HS-5 (cell line): ENCODE measurements at regions not wholly inside any gene's neighbourhood (a gene's known extent, or its start where the extent isn't known, plus 50 kb on each side); places are given as distances from the start of the nearest gene placed in this dataset.
"Not testable (repeated sequence)": the region's sequence is repeated elsewhere in the genome, so short reads cannot be mapped to it uniquely, and the experiment has no call there.

Experiments
- DNase-seq: peaks from one replicate; pipeline ENCODE4 v3.0.0-alpha.2; 2012; ENCODE audit warnings: low read depth

DNA sequence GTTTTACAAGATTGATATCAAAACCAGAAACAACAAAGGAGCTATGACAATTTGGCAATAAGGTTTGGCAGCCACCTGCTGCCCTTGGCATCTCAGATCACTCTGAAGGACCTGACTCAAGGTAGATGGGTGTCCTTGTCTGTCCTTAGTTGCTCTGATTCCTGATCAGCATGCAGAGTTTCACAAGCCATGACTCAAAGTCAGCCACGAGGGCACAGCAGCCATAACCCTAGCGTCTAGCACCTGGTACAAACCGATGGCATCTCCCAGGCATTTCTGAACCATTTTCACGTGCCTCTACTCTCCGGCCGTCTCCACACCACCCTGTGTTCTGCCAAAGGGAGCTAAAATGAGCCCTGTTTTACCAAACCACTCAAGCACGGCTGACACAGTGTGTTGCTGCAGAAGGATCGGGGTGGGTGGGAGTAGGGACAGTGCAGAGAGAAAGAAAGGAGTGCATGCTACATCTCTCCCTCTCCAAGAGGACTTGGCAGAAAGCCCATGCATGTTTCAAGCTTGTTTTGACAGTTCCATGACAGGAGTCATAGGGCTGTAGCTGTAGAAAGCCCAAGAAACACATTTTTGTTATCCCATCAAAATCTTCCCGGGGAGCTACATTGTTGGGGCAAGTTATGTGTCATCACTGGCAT, 297.3 kb downstream of the ABCC12 start:
- DNase-seq = no peak

DNA sequence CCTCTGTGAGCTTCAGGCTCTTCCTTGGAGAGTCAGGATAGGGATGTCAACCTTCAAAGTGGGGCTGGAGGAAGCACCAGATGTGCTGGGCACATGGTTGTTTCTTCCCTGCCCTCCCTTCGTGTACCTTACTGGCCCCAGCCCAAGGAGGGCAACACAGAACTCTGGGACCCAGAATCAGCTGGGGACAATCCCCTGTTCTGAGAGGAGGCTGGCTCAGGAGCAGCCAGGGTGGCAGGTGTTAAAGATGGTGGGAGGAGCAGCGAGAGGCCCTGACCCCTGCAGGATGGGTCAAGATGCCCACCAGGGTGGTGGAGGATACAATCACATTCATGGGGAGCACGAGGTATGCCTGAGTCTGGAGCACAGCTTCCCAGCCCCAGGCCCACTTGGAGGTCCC, 300.4 kb downstream of the ABCC12 start:
- no peak for DNase-seq

DNA sequence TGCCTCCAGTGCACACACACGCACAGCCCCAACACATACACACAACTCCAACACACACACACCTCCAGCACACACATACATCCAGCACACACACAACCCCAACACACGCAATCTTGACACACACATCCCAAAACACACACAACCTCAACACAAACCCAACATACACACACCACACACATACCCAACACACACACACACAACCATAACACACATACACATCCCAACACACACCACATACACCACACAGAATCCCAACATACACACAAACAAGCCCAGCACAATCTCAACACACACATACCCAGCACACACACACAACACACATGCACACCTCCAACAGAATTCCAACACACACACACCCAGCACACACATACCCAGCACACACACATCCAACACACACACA, 301.1 kb downstream of the ABCC12 start:
- DNase-seq = no peak

DNA sequence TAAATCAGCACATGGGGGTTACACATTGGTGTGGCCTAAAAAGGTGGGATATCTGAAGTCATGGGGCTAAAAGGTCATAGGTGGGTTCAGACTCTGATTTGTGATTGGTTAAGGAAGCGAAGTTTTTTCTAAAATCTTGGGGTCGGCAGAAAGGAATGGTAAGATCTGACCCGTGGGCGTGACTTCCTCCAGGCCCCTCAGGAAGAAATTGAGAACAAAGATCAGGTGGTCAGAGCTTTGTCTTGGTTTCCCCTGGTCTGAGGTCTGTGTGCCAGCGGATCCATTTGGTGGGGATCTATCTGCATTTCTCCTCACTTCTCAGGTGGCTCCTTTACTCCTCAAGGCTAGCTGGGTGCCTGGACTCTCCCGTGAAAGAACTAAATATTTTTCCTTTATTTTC, 302.8 kb downstream of the ABCC12 start:
- DNase-seq = no peak

DNA sequence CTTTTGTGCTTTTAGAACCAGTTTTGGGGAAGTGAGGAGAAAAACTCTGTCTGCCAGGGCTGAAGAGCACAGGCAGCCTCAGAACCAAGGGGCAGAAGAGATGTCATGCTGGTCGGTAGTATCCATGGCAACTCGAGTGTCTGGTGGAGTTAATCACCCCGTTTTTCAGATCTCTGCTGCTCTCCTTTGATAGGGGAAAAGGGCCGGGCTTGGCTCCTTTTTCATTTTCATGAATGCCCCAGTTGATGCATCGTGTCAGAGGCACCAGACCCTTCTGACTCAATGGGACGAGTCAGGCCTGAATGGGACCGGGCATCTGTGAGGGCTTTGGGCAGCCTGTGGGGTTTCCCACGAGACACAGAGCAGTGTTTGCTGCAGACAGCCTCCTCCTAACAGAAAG, 304.6 kb downstream of the ABCC12 start:
- no peak for DNase-seq

DNA sequence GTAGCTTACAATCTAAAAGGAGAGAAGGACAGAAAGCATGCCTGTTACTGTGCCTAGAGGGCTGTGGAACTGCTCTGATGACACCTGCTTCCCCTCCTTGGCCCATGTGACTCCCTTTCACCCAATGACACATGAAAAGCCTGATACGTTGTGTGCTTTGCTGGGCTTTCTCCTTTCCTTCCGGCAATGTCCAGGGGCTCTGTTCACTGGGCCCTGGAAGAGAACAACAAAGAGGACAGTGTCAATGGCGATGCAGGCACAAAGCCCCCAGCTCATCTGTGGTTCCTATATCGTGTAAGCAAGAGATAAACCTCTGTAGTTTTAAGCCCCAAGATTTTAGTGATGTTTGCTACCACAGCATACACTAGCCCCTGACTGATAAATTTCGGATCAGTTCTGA, 306.1 kb downstream of the ABCC12 start:
- DNase-seq = no peak

DNA sequence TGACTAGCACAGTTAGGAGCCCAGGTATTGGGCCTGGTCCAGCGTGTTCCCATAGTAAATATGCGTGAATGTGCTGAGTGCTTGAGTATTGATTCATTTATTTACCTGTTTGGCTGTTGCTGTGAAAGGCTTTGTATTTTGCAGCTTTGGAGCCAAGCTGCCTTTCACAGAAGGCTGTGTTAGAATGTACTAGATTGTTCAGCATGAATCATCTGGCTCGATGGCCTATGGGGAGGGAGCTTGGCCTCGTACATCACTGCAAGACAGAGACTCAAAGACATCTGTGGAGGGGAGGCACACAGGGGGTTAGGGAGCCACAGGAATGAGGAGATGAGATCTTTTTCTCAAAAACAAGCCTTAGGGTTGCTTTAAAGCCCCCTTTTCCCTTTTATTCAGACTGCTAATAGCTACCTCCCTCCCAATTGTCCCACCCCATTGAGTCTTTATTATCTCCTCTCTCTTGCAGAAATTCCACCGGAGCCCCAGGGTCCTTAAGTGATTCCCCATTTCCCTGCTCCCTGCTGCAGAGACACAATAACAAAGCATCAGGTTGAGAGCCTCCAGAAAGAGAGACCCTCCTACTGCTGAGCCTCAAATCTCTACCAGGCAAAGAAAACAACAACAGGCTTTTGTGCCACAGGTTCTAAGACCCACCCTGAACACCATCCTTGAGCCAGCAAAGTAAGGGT, 307.2 kb downstream of the ABCC12 start:
- no peak for DNase-seq

DNA sequence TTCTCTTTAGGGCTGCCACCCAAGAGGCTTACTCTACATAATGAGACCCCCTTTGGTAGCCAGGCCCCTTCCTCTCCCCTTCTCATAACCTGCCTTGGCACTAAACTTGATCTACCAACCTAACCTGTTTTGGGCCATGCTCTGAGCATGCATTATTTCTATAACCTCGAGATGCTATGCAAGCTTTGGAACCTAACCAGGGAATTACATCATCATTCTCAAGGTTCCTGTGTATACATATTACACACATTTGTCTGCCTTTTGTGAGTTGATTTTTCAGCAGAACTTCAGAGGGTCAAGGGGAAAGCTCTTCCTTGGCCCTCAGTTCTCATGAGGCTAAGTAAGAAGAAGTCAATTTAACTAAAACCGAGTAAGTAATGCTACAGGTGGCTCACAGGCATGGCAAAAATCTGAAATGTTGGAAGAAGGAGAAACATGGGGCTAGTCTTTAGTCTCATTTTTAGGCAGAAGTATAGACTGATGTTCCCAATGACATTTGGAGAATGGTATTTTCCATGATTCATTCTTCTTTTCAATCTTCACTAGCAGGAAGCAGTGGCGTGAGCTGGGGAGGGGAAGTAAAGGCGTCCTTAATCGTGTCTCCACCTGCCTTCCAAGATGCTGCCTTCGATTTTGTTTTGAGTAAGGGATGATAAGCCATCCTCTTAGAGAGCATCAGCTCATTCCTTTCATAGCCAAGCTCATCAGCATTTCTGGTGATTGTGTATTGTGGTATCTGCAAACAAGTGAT, 308.4 kb downstream of the ABCC12 start:
- DNase-seq = no peak

DNA sequence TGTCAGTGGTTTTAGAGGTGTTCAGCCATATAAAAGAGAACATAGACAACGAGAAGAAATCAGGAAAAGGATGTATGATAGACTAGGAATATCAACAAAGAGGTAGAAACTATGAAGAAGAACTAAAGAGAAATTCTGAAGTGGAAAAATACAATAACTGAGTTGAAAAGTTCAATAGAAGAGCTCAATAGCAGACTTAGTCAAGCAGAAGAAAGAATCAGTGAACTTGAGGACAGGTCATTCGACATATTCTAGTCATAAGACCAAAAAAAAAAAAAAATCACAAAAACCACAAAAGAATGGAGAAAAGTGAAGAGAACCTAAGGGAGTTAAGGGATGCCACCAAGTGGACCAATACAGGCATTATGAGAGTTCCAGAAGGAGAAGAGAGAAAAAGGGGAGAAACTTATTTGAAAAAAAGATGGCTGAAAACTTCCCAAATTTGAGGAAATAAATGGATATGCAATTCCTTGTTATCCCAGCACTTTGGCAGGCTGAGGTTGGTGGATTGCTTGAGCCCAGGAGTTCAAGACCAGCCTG, 321.2 kb downstream of the ABCC12 start:
- DNase-seq = no peak

DNA sequence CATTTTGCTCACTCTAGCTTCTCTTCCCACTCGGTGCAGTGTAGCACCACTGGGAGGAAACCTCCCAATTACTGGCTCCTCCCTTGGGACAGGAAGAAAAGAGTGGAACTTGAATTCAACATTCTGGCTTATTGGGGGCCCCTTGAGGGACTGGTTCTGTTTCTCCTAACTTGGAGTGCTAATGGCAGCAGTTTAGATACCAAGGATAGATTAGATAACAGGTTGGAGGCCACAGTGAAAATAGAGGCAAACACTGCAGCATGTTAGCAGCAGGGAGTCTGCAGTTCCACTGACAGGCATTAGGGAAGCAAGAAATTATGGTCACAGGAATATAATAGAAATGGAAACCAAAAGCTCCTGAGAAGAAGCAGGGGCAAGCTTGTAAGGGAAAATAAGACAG, 322.0 kb downstream of the ABCC12 start:
- no peak for DNase-seq

DNA sequence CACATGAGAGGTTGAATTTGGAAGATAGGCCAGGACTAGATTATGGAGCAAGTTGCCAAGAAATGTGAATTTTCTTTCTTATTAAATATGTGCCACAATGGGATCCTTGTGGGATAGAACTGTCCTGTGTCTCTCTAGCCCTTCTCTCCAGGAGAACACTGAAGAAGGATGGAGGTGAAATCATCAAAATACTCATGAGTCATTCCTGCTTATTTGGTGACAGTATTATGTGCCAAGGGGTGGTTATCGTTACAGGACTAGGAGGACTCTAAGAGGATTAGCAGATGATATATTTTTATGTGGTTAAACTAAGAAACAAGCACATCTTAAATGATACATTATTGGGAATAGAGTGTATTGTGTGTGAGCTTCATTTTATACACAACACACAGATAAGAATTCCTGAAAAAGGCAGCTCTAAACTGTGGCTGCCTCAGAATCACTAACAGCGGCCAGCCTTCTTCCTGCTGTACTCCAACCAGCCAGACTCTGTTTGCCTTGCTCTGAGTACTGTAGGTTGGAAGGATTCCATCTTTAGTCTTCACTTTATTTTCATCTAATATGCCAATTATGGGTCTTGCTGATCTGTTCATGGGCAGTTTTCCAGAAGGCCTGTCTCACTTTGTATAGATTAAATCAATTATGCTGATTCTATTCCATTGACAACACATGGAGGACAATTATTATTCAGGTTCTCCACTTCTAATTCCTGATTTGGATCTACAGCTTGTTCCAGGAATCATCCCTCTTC, 325.8 kb downstream of the ABCC12 start:
- DNase-seq = no peak

DNA sequence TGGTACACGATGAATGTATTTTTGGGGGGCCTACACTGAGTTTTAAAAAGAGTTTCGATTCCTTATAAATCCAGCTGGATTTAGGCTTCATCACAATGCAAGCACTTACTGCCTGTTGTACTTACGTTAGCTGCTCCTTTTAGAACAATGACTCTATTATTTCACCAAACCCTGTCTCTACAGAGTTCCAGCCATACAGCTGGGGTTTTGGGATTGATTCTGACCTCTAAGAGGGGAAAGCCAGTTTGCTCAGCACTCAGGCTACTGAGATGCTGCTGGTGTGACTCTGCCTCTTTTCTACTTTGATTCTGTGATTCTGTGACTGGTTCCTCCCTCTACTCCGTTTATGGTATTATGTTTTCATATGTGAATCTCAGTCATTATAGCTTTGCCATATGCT, 329.7 kb downstream of the ABCC12 start:
- DNase-seq = no peak

DNA sequence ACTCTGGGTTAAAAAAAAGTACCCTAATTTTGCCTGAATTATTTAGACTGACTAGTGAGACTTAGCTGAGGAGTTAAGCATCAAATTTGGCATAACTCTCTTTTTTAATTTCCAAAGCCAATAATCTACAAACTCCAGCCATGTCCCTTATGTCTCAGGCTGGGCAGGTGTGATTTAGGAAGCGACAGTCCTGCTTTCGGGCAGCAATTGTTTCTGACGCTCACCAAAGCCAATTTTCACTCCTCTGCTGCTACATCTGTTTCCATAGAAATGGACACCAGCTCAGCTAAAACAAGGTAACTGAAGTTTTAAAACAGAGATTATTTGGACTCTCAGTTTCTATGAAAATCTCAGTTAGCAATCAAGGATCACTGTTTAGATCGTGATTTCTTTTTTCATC, 338.7 kb downstream of the ABCC12 start:
- no peak for DNase-seq

DNA sequence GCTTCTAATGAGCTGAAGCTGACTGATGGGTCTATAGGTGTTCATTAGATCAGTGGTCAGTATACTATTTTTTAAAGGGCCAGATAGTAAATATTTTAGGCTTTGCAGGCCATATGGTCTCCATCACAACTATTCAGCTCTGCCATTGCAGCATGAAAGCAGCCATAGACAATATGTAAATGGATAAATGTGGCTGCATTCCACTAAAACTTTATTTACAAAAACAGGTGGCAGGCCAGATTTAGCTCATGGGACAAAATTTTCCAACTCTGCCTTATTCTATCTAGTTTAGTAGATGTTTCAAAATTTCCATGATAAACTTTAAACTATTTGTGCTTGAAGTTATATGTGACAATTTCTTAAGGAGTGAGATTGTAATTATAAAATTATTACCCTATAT, 339.3 kb downstream of the ABCC12 start:
- DNase-seq = no peak

DNA sequence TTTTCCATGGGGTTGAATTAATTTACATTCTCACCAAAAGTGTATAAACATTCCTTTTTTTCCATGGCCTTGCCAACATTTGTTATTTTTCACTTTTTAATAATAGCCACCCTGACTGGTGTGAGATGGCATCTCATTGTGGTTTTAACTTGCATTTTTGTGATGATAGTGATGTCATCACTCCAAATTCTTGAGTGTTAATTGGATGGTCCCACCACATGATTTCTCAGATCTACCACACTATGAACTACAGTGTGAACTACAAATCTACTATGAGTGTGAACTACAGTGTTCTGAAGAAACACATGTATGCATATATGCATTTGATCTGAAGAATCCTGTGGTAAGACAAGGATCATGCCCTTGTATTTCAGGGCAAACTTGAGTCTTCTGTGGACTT, 340.1 kb downstream of the ABCC12 start:
- DNase-seq = no peak

DNA sequence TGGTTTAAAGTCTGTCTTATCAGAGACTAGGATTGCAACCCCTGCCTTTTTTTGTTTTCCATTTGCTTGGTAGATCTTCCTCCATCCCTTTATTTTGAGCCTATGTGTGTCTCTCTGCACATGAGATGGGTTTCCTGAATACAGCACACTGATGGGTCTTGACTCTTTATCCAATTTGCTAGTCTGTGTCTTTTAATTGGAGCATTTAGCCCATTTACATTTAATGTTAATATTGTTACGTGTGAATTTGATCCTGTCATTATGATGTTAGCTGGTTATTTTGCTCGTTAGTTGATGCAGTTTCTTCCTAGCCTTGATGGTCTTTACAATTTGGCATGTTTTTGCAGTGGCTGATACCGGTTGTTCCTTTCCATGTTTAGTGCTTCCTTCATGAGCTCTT, 344.0 kb downstream of the ABCC12 start:
- not testable (repeated sequence) for DNase-seq

DNA sequence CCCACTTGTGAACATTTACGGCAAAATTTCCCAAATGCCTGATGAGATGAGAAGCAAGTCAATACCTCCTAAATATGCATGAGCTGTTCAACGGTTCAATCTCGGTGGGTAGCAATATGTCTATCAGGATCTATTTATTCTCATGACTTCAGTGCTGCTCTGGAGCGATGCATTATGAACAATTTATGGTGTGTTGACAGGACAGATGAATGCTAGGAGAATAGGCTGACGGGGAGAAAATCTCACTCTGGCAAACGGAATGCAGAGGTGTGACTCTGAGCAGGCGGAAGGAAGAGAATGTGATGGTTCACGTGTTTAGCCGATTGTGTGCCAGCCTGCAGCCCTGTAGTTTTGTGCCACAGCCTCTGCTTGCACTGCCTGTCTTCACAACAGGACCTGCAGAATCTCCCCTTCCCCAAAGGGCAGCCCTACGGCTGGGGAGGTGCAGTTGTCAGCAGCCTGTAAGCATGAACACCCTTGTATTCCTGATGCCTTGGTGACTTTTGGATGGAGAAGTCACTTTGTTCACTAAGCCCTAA, 345.2 kb downstream of the PHKB start:
- no peak for DNase-seq

DNA sequence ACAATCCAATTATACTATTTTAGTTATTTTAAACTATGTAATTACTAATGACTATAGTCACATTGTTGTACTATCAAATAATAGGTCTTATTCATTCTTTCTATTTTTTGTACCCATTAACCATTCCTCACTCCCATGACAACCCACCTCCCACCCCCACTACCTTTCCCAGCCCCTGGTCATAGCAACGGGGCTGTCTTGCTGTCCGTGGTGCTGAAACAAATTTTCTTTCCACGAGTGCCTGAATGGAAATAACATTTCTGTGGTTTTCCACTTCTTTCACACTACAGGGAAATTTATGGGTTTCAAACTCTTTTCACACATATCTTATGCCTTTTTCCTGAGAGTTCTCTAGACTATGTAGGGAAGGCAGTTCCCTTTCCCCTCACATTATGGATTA, 326.6 kb downstream of the PHKB start:
- DNase-seq = no peak

DNA sequence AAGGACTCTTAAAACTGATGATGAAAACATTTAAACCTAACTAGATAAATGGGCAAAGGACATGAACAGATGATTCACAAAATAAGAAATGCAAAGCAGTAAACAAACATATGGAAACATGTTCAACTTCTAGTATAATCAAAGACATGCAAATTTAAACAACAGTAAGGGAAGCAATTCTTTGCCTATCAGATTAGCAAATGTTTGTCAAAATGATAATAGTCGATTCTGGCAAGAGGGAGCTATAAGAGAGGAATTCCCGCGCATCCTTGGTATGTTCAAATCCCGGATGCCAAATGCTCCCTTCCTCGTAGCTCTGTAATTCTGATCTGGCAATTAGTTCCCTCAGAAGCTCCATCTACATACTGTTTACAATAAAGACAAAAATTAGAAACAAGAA, 320.5 kb downstream of the PHKB start:
- no peak for DNase-seq

DNA sequence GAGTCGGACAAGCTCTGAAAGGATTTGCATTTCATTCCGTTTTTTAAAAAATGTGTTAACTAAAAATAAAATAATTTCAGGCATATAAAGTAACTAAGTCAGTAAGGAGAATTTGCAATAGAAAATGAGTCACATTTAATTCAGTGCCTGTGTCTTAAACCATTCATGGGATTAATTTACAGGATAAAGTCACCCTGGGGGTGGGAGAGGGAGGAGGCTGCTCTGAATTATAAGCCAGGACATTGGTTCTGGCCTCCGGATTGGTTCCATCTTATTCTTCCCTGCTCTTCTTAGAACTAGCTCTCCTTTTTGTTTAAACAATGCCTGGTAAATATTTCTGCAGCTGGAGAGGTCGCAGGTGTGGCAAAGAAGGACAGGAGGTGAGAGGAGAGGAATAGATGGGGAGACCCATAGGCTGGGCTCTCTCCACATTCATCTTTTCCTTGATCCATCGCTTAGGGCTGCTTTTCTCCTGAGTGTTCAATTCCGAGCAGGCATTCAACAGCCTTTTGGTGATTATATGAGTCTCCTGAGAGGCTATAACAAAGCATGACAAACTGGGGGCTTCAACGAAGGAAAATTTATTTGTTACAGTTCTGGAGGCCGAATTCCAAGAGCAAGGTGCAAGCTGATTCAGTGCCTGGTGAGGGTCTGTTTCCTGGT, 319.2 kb downstream of the PHKB start:
- no peak for DNase-seq

DNA sequence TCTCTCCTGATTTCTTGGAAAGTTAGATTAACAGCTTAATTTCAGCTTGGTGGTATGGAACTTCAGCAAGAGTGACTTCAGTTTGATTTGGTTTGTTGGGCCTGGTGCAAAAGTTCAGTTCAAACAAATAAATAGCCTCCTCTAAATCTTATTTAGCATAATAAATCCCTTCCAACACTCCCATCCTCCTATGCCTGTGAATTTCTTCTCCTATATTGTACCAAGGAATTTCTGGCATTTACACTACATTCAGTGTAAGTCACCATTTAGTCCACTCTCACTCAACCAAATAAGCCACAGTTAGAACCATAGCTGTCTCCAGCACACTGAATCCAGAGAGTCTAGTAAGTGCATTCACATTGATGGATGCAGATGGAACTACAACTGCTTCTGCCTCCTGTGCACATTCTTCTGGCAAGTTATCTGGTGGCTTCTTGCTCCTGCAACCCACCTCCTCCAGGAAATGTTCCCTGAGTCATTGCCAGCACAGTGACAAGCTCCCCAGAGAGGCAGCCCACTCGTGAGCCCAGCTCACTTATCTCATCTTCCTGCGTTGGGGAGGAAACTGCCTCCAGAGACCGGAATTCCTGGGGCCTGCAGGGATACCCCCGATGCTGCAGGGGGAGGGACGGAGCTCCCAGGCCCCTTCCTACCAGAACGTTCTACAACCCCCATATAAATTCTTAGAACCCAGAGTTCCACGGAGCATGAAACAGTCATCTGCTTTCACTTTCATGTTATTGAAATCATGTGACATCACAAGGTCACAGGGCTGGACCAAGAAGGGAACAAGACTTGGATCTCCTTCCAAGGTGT, 318.3 kb downstream of the PHKB start:
- DNase-seq = no peak
